ENCODE measurements at regions not wholly inside any gene's neighbourhood (a gene's known extent, or its start where the extent isn't known, plus 50 kb on each side); places are given as distances from the start of the nearest gene placed in this dataset.
"Not testable (repeated sequence)": the region's sequence is repeated elsewhere in the genome, so short reads cannot be mapped to it uniquely, and the experiment has no call there.

- no peak overlapping the region for H3K4me3 ChIP-seq (ENCODE audit: low read length)
- DNase-seq (ENCODE audit: low read depth, low spot score) = no peak
Observed at GRCh38 chr4:151859641-151860040, 98.8 kb upstream of the GATB start.

- no peak for DNase-seq (ENCODE audit: low read depth, low spot score)
- no peak overlapping the region for H3K4me3 ChIP-seq (ENCODE audit: low read length)
Observed at GRCh38 chr4:151858356-151858755, 97.5 kb upstream of the GATB start.

- no peak overlapping the region for H3K4me3 ChIP-seq (ENCODE audit: low read length)
- DNase-seq (ENCODE audit: low read depth, low spot score) = no peak
Observed at GRCh38 chr4:151857368-151857767, 96.6 kb upstream of the GATB start.

GRCh38 chr4:151855747-151856146 lies 94.9 kb upstream of the GATB start:
- no peak overlapping the region for H3K4me3 ChIP-seq (ENCODE audit: low read length)
- DNase-seq (ENCODE audit: low read depth, low spot score) = no peak

GRCh38 chr4:151854731-151855130 lies 93.9 kb upstream of the GATB start:
- DNase-seq (ENCODE audit: low read depth, low spot score) = no peak
- H3K4me3 ChIP-seq (ENCODE audit: low read length) = no peak overlapping the region

- DNase-seq (ENCODE audit: low read depth, low spot score) = no peak
- no peak overlapping the region for H3K4me3 ChIP-seq (ENCODE audit: low read length)
Observed at GRCh38 chr4:151853034-151853433, 92.2 kb upstream of the GATB start.

- H3K4me3 ChIP-seq (ENCODE audit: low read length) = no peak overlapping the region
Observed at GRCh38 chr4:151852202-151852601, 91.4 kb upstream of the GATB start.

GRCh38 chr4:151851354-151851753 lies 90.5 kb upstream of the GATB start:
- H3K4me3 ChIP-seq (ENCODE audit: low read length) = no peak overlapping the region
- DNase-seq (ENCODE audit: low read depth, low spot score) = no peak

More at GRCh38 chr4:151852202-151852601, 91.4 kb upstream of the GATB start:
- no peak for DNase-seq (ENCODE audit: low read depth, low spot score)

- no peak for DNase-seq (ENCODE audit: low read depth, low spot score)
- no peak overlapping the region for H3K4me3 ChIP-seq (ENCODE audit: low read length)
Observed at GRCh38 chr4:151850791-151851213, 90.0 kb upstream of the GATB start.

GRCh38 chr4:151845551-151845950 lies 84.7 kb upstream of the GATB start:
- not testable (repeated sequence) for DNase-seq (ENCODE audit: low read depth, low spot score); H3K4me3 ChIP-seq (ENCODE audit: low read length)

GRCh38 chr4:151842430-151843079 lies 81.7 kb upstream of the GATB start:
- no peak overlapping the region for H3K4me3 ChIP-seq (ENCODE audit: low read length)
- no peak for DNase-seq (ENCODE audit: low read depth, low spot score)

GRCh38 chr4:151841107-151841506 lies 80.3 kb upstream of the GATB start:
- no peak overlapping the region for H3K4me3 ChIP-seq (ENCODE audit: low read length)
- no peak for DNase-seq (ENCODE audit: low read depth, low spot score)

GRCh38 chr4:151835467-151835866 lies 74.7 kb upstream of the GATB start:
- DNase-seq (ENCODE audit: low read depth, low spot score) = no peak
- H3K4me3 ChIP-seq (ENCODE audit: low read length) = no peak overlapping the region

GRCh38 chr4:151833174-151833573 lies 72.4 kb upstream of the GATB start:
- DNase-seq (ENCODE audit: low read depth, low spot score) = no peak
- no peak overlapping the region for H3K4me3 ChIP-seq (ENCODE audit: low read length)

- H3K4me3 ChIP-seq (ENCODE audit: low read length) = no peak overlapping the region
- no peak for DNase-seq (ENCODE audit: low read depth, low spot score)
Observed at GRCh38 chr4:151831526-151831925, 70.7 kb upstream of the GATB start.

- DNase-seq (ENCODE audit: low read depth, low spot score) = peak; percentile 35
- H3K4me3 ChIP-seq (ENCODE audit: low read length) = no peak overlapping the region
Observed at GRCh38 chr4:151830168-151830567, 69.4 kb upstream of the GATB start.

GRCh38 chr4:151829309-151829708 lies 68.5 kb upstream of the GATB start:
- no peak for DNase-seq (ENCODE audit: low read depth, low spot score)
- no peak overlapping the region for H3K4me3 ChIP-seq (ENCODE audit: low read length)

- no peak overlapping the region for H3K4me3 ChIP-seq (ENCODE audit: low read length)
- DNase-seq (ENCODE audit: low read depth, low spot score) = no peak
Observed at GRCh38 chr4:151824656-151825055, 63.8 kb upstream of the GATB start.

- no peak for DNase-seq (ENCODE audit: low read depth, low spot score)
- H3K4me3 ChIP-seq (ENCODE audit: low read length) = no peak overlapping the region
Observed at GRCh38 chr4:151822331-151822730, 61.5 kb upstream of the GATB start.

- no peak overlapping the region for H3K4me3 ChIP-seq (ENCODE audit: low read length)
- DNase-seq (ENCODE audit: low read depth, low spot score) = no peak
Observed at GRCh38 chr4:151820004-151820403, 59.2 kb upstream of the GATB start.

- DNase-seq (ENCODE audit: low read depth, low spot score) = no peak
- no peak overlapping the region for H3K4me3 ChIP-seq (ENCODE audit: low read length)
Observed at GRCh38 chr4:151811403-151811802, 50.6 kb upstream of the GATB start.
